NCI-H1105 (cell line): ENCODE measurements at regions not wholly inside any gene's neighbourhood (a gene's known extent, or its start where the extent isn't known, plus 50 kb on each side); places are given as distances from the start of the nearest gene placed in this dataset.
"Not testable (repeated sequence)": the region's sequence is repeated elsewhere in the genome, so short reads cannot be mapped to it uniquely, and the experiment has no call there.

Source experiments
- DNase-seq: peaks from one replicate; lab custom pipeline; 2025; lab: John Stamatoyannopoulos, UW

GRCh38 chr16:60142619-60143347 lies 1408.7 kb upstream of the GOT2 start:
- DNase-seq: no peak

DNA sequence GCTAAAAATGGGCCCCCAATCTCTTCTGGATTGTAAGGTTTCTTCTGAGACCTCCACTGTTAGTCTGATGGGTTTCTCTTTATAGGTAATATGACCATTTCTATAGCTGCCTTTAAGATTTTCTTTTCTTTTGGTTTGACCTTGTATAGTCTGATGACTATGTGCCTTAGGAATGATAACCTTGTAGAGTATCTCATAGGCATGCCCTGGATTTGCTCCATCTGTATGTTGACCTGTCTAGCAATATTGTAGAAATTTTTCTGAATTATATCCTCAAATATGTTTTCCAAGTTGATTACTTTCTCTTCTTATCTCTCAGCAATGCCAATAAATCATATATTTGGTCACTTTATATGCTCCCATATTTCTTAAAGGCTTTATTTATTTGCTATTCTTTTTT lies 1403.8 kb upstream of the GOT2 start:
- DNase-seq: no peak

DNA sequence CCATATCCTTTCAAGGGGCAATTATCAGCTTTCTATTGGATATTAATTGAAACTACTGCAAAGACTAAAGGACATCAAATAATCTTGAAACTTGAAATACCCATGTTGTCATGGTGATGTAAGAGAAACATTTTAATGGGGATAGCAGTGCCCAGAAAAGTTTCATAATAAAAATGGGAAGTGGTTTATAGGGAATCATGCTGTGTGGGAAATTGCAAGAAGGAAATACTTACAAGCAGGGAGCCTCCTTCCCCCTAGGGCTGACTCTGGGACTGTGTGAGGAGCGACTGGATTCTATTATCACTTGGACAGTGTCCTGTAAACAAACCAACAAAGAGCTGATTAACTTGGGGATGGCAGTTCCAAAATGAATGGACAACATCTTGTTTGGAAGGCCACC lies 1393.1 kb upstream of the GOT2 start:
- DNase-seq: no peak

DNA sequence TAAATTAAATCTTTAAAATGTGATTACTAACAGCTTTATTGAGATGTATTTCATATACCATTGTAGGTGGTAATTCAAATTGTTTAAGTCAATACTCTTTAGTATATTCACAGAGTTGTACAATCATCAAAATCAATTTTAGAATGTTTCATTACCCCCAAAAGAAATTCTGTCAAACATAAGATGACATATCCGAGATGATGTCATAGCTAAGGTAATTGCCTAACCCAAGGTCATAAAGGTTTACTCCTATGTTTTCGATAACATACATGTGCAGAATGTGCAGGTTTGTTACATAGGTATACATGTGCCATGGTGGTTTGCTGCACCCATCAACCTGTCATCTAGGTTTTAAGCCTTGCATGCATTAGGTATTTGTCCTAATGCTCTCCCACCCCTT lies 1392.0 kb upstream of the GOT2 start:
- not testable (repeated sequence) for DNase-seq

- no peak for DNase-seq
Measured at GRCh38 chr16:60123392-60124023, 1389.4 kb upstream of the GOT2 start.

DNA sequence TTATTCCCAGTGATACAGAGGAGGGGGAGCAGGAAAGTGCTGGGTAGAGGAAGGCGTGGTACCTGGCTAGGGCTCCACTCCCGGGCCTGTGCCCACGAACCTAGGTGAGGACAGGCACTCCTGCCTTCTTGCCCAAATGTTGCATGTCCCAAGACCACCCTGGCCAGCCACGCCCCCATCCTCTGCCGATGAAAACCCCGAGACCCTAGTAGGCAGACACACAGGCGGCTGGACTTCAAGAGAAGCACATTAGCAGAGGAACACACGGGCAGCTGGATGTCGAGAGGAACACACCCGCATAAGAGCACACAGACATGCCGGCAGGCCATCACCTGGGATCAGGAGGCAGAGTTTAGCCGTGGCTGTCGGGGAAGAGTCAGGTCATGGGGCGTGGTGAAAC lies 1386.5 kb upstream of the GOT2 start:
- no peak for DNase-seq

GRCh38 chr16:60110531-60110930 lies 1376.4 kb upstream of the GOT2 start:
- DNase-seq: no peak

GRCh38 chr16:60107871-60108270 lies 1373.8 kb upstream of the GOT2 start:
- no peak for DNase-seq

DNA sequence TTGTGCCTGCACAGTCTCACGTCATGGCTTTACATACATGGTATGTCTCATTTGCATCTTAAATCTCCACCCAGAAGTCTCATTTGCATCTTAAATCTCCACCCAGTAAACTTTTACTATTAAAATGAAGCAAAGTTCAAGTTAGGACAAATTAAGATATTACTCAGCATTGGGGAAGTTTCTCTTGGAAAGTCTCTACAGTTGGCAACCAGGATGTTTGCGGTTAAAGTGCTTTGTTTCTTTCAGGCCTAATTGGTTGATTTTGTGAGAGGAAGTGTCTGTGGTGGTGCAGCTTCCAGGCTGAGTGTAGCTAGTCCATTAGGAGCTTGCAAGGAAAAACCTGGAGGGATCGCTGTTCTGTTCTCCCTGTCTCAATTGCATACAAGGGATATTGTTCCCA lies 1373.3 kb upstream of the GOT2 start:
- no peak for DNase-seq

- no peak for DNase-seq
Measured at GRCh38 chr16:60100371-60100770, 1366.3 kb upstream of the GOT2 start.

GRCh38 chr16:60091529-60091928 lies 1357.4 kb upstream of the GOT2 start:
- no peak for DNase-seq

GRCh38 chr16:60091071-60091470 lies 1357.0 kb upstream of the GOT2 start:
- no peak for DNase-seq

- no peak for DNase-seq
Measured at GRCh38 chr16:60087530-60087929, 1353.4 kb upstream of the GOT2 start.

DNA sequence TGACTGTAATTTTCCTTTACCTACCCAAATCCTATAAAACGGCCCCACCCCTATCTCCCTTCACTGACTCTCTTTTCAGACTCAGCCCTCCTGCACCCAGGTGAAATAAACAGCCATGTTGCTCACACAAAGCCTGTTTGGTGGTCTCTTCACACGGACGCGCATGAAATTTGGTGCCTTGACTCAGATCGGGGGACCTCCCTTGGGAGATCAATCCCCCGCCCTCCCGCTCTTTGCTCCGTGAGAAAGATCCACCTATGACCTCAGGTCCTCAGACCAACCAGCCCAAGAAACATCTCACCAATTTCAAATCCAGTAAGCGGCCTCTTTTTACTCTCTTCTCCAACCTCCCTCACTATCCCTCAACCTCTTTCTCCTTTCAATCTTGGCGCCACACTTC lies 1344.7 kb upstream of the GOT2 start:
- not testable (repeated sequence) for DNase-seq

DNA sequence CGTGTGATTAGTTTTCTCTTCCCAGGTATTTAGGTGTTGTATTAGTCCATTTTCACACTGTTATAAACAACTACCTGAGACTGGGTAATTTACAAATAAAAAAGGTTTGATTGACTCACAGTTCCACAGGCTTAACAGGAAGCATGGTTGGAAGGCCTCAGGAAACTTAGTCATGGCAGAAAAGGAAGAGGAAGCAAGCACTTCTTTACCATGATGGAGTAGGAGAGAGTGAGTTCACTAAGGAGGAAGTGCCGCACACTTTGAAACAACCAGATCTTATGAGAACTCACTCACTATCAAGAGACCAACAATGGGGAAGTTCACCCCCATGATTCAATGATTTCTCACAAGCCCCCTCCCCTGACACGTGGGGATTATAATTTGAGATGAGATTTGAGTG lies 1343.7 kb upstream of the GOT2 start:
- DNase-seq: no peak

DNA sequence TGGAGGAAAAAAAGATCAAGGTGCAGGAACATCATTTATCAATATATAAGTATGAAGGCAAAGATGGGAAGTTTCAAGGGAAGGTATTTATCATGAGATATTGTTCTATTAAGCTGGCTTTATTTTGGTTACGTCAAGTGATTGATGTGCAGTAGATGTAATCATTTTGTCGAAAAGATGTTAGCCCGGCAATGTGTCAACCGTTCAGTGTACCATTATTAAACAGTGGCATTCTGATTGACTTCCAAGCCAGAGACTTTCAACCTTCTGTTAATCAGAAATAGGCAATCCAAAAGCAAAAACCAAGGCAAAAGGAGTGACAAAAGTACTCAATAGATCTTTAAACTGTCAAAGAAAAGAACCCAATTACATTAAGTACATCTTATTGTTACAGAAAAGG lies 1340.3 kb upstream of the GOT2 start:
- no peak for DNase-seq

- no peak for DNase-seq
Measured at GRCh38 chr16:60073376-60073775, 1339.3 kb upstream of the GOT2 start.

GRCh38 chr16:60064026-60064425 lies 1329.9 kb upstream of the GOT2 start:
- no peak for DNase-seq

DNA sequence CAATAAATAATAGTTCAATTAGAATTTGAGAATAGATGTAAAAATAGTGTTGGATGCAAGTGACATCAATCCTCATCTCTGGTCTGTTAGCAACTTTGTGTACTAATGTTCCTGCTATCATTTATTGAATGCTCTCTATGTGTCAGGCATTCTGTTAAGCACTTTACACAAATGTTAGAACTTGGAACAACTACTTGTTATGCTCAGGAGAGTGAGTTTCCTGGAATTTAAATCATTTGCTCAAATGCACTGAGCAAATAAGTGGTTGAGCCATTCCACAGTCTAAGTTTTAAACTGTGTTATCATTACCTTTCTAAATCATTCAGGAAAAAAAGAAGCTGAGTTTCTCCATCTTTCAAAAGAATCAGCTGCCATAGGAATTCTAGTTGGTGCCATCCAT lies 1327.3 kb upstream of the GOT2 start:
- no peak for DNase-seq

- DNase-seq: no peak
Measured at GRCh38 chr16:60060731-60061130, 1326.6 kb upstream of the GOT2 start.

DNA sequence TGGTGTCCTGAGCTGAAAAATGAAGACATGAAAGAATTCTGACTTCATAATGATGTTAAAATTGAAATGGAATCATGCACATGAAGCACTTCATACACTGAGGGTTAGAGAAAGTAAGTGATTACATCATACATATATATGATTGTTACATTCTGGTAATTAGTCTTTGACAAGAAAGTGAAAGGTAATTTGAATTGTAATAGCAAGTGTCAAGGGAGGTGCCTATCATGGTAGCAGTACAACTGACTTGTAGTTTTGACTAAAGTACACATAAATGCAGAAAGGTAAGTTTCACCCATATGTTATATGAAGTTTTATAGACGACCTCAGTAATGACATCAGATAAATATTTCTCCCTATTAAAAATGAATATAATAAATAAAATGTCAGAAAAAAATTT lies 1325.0 kb upstream of the GOT2 start:
- no peak for DNase-seq

DNA sequence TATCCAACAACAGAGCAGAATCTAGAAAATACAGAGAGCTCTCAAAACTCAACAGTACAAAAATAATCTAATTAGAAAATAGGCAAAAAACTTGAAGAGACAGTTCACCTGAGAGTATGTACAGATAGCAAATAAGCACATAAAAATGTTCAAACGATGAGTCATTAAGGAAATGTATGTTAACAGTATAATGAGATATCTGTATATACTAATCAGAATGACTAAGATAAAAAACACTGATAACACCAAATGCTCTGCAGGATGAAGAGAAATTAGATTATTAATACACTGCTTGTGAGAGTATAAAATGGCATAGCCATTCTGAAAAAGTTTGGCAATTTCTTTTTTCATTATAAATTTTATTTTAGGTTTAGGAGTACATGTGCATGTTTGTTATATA lies 1307.6 kb upstream of the GOT2 start:
- no peak for DNase-seq

DNA sequence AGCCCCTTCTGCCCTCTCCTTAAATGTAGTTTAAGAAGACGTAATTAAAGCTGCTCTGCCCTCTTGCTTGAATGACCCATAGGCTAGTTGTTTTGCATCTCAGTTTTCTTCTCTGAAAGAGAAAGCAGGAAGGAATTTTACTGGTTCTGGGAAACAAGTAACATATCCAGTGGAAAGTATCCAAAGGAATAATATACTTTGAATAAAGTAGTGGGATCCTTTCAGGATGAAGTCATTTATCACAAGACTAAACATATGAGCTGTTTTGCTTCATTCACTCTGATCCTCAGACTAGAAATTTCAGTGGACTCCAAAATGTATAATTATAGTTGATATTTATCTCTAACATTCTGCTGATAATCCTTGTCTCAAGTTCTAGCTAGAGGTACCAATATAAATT lies 1297.6 kb upstream of the GOT2 start:
- DNase-seq: no peak

GRCh38 chr16:60027351-60027750 lies 1293.2 kb upstream of the GOT2 start:
- no peak for DNase-seq
